Stimulated activated CD4-positive, alpha-beta T cell treated with anti-CD3 and anti-CD28 coated beads, Interleukin-12 subunit alpha, Interleukin-12 subunit beta, amount 100 ng/mL, for 4 hours (primary cell): ENCODE measurements at regions not wholly inside any gene's neighbourhood (a gene's known extent, or its start where the extent isn't known, plus 50 kb on each side); places are given as distances from the start of the nearest gene placed in this dataset.
"Not testable (repeated sequence)": the region's sequence is repeated elsewhere in the genome, so short reads cannot be mapped to it uniquely, and the experiment has no call there.

Experiments used
- DNase-seq: peaks from one replicate; pipeline ENCODE4 v3.0.0-alpha.2; 2020

DNA sequence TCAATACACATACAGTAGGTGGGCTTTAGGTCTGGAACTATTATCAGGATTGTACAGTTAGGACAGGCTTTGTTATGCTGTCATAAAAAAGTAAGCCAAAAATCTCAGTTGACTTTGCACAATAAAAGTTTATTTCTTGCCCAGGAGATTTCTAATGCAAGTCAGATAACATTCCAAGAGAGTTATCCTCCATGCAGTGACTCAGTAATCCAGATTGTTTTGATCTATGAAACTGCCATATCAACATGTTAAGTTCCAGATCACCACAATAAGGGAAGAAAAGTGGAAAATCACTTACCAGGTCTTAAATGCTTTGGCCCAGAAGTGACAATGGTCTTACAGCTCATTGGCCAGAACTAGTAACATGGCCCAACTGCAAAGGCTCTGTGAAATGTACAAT, 636.2 kb upstream of the KLF12 start:
- no peak for DNase-seq

DNA sequence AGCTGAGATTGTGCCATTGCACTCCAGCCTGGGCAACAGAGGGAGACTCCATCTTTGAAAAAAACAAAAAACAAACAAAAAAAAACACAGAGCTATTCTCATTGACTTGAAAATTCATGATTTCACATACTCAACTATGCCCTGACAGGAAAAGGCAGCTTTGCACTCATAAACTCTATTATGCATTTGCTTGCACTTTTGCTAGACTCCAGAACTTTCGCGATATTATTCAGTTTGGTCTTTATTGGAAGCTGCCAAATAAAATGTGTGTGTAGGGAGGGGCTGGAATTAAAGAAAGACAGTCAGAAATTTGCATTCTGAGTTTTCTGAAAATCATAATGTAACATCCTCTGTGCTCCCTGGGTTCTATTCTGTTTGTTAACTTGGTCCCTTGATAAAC, 635.1 kb upstream of the KLF12 start:
- no peak for DNase-seq

DNA sequence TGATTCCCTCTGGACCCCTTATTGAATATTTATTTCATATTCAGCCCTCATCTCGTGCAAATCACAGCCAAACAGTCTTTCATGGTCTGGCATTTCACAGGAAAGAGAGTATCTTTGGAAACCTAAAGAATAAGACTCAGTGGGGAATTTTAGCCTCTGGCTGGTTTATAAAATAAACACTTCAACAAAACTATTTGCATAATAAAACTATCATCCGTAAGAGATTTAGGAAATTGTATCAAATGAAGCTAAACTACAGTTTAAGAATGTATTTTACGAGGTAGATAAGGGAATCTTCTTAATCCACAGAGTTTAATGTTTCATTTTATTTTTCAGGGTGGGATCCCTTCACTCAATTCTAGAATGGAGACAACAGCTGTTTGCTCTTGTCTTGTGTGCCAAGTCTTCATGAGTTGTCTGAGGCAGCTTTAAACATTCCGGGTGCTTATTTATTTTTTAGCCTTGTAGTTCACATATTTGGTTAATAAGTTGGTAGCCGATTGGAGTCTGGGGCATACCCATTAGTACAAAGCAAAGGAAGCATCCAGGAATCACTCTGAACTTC, 634.4 kb upstream of the KLF12 start:
- no peak for DNase-seq

DNA sequence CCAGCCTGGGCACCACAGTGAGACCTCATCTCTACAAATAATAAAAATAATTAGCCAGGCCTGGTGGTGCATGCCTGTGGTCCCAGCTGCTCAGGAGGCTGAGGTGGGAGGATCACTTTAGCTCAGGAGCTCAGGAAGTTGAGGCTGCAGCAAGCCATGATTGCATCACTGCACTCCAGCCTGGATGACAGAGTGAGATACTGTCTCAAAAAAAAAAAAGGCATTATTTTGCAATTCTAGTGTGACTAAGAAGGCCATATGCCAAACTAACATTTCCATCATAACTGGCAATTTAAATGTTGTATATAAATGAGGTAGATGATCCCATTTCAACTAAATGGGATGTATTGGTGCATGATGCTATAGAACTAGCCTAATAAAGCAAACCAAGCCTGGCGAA, 632.8 kb upstream of the KLF12 start:
- DNase-seq: no peak

DNA sequence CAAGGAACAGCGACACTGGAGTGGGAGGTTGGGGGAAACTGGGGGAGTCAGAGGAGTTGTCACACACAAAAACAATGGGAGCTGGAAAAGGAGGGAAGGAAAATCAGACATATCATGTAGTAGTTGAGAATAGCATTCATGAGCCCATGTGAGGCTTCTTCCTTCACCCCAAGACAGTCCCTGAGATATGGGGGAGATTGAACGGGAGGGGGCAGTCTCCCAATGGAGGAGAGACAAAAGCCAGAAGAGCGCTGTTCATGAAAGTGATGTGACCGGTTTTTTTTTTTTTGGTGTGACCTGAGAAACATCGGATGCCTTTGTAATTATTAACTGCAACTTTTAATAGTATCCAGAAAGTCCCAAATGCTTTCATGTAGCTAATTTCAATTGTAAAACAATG, 631.8 kb upstream of the KLF12 start:
- DNase-seq: no peak

DNA sequence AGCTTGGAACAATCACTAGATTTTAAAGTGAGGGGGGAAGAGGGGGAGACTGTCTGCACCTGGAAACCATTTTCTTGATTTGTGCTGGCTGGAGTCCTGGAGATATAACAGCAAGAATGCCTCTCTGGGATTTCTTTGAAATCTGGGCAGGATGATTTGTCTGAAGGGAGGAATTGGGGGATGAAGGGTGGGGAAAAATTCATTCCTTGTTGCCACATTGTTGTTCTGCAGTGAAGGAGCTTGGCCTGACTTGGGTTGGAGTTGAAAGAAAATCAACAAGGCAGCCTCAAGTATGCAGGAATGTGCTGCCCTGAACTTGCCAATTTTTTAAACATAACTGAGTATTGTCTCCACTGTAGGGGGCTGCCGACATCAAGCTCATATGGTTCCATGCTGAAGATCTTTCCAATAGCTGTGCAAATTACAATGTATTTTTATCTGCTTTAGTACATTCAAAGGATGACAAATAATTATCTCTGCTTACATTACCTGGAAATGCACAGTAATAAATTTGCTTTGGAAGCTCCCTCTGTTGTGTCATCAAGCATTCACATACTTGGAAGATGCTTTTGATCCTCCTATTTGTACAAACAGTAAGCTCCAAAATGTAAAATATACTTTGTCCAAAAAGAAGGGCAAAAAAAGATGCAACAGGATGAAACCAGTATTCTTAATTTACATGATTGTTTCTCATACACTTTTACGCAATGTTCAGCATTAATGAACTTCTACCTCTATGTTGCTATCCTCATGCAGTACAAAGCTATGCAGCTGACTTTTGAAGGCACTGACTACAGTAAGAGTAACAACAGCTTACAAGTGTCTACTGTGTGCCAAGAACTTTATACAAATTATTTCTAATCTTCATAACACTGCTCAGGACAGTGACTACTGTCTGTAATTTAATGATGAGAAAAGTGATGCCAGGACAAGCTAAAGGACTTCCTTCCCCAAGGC, 627.9 kb upstream of the KLF12 start:
- DNase-seq: no peak

DNA sequence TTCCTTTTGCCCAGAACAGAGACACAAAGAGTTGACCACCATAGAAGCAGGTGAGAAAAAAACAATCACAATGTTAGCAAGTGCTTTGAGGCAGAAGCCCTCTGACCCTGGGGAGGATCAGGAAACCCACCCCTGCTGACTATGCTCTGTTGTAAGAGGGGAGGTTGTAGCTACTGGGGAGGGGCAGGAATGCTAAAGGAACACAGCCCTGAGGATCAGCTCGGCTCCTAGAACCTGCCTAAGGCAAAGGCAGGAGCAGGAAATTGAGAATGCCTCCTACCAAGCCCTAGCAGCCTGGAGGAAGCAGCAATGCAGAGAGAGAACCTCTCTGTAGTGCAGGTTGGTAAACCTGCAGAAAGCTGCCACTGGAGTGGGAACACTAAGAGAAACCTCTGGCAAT, 624.0 kb upstream of the KLF12 start:
- no peak for DNase-seq

DNA sequence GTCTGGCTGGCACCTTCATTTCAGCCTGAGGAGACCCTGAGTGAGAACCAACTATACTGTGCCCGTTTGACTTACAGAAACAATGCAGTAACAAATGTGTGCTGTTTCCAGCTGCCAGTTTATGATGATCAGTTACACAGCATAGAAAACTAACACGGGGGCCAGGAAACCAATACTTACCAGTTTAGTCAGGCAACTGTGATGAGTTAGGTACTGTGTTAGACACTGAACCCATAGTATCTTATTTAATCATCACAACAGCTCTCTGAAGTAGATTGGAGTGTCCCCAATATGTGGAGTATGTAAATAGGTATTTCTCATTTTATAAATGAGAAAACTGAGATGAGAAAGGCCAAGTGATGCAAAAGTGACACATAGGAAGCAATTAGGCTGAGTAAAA, 620.9 kb upstream of the KLF12 start:
- no peak for DNase-seq

DNA sequence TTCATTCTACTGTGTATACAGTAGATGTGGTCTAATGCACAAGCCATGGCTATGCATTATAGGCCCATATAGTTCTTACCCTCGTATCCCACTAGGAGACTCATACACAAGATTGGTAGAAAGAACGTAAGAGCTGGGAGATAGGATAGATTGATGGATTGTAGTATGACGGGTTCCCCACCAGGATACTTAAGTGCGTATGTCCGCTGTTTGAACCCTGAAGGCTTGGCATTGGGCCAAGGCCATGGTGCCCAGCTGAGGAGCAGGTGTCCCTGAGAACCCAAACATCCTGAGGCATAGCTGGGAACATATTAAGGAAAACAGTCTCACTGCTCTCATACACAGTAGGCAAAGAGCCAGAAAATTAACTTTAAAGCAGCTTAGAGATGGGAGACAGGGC, 617.5 kb upstream of the KLF12 start:
- DNase-seq: no peak

DNA sequence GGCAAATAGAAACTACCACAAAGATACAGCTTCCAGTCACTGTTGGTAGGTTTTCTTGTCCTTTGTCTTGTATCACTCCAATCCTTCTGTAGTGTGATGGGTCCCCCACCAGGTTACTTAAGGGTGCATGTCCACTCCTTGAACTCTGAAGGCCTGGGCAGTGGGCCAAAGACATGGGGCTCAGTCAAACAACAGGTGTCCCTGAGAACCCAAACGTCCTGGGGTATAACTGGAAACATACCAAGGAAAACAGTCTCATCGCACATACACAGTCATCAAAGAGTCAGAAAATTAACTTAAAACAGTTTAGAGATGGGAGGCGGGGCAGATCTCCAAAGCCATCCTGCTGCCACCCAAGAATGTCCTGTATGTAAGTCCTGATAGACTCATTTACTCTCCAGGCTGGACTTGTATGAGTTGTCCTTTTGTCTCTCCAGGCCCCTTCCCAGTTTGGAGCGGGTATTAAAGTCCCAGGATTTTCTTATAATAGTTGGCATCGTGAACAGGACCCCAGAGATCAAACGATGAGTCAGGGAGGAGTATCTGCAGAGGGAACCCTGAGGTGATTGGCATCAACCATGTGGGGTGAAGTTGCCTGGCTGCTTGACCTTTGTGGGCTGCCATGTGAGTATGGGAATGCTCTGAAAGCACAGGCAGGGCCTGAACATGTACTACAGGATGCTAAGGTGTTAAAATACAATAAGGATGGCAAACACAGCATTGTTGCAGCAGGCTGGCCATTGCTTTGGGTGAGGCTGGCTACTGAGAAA, 613.2 kb upstream of the KLF12 start:
- DNase-seq: no peak

DNA sequence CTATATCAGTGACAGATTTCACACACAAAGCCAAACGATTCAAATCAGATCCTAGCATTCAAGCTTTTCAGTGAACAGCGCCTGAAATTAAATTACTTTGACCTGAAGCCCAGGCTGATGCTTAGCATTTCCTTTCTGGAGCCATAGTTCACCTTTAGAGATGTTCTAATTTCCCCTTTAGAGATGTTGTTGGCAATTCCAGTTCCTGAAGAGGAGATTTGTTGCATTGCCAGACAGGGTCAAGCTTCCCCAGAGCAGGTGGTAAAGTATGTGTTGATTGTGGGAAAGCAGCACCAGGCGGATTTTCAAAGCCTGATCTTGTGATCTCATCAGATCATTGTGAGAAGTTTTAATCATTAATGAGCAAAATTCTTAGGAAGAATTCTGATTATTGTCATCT, 609.8 kb upstream of the KLF12 start:
- DNase-seq: no peak

DNA sequence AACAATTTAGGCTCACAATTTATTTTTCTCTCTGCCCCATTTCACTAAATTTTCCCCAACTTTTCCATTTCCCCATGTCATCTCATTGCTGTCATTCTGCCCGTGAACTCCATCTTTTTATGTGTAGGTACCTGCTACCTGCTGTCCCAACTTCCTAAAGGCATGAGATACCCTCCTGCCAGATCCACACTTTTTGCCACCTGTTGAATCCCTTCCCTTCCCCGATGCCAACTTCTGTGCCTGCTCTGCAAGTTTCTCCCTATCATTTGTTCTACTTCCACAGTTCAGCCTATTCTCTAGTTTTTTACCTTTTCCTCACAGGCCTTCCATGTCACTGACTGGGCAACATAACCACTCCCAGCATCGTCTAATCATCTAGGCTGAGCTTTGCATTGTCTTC, 607.5 kb upstream of the KLF12 start:
- DNase-seq: no peak

DNA sequence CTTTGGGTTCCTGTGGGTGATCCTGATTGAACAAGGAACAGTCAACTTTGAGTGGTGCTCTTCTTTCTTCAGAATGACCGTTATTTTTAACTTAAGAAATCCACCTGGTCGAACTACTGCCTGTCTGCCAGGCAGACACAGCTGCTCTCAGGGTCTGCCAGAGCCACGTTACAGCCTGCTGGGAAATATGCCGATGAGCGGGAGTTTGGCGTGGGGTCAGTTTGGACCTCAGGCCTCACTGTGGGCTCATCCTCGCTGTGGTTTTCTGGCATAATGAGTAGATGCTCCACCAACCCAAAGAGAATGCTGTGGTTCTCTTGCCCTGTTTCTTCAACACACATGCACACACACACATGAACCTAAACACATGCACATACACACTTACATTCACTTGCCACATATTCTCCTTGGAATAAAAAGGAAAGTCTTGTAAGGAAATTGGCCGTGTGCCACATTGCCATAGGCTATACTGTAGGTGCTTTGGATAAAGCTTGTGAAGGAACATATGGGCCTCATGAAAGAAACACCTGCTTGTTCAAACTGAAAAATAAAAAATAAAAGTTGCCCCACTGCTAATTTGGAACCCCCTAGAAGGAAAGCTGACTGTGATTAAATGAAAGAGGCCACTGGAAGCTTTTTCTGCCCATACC, 598.7 kb upstream of the KLF12 start:
- no peak for DNase-seq

DNA sequence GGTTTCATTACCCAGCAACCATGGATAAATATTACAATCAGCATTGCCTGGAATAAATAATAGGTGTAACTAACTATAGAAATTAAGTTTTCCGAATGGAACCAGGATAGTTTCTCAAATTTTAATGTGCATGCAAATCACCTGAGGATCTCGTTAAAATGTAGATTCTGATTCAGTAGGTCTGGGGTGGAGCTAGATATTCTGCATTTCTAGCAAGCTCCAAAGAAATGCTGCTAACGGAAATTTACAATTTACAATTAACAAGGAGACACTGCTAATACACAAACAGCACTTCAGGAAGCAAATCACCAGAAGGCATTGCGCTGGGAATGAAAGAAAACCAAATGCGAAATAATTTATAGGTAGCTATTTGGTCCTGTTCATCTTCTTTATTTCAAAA, 597.5 kb upstream of the KLF12 start:
- DNase-seq: no peak

DNA sequence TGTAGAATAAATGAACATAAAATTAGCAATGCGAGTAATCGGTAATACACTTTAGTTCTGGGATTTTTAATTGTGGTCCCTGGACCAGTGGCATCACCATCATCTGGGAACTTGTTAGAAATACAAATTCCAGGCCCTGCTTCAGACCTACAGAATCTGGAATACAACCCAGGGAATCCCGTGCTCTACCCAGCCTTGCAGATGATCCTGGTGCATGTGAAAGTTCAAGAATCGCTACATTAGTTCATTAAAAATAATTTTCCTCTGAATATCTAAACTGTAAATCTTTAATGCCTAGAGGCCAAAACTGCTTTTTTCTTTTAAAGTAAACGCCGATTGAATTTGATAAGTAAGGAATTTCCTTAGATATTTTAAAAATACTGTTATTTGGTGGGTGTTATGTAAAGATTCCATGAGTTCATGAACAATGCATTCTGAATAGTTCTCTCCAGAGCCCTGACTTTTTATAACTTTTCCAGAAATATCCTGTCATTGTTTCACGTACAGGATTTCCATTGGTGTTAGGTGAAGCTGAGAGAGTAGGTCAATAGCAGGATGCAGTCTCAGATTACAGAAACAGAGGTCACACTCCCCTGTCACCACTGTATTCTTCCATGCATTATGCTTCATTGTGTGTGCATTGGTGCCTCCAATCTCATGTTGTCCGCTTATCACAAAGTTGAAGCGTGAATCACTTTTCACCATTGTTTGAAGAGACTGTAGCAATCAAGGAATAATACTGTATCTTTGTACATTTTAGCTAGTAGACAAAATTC, 596.5 kb upstream of the KLF12 start:
- DNase-seq: no peak

DNA sequence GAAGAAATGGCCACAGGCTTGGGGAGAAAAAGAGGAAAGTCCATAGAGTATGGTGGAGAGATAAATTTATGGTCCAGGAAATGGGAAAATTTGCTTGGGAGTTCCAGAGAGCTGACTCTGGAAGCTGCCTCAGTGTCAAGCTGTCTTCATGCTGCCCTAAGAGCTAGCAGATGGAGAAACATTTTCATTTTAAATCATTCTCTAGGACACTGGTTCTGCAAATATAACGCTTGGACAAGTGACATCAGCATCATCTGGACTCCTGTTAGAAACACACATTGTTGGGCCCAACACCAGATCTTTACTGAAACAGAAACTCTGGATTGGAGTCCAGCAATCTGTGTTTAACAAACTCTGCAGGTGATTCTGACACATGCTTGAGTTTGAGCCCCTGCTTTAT, 592.0 kb upstream of the KLF12 start:
- DNase-seq: no peak

DNA sequence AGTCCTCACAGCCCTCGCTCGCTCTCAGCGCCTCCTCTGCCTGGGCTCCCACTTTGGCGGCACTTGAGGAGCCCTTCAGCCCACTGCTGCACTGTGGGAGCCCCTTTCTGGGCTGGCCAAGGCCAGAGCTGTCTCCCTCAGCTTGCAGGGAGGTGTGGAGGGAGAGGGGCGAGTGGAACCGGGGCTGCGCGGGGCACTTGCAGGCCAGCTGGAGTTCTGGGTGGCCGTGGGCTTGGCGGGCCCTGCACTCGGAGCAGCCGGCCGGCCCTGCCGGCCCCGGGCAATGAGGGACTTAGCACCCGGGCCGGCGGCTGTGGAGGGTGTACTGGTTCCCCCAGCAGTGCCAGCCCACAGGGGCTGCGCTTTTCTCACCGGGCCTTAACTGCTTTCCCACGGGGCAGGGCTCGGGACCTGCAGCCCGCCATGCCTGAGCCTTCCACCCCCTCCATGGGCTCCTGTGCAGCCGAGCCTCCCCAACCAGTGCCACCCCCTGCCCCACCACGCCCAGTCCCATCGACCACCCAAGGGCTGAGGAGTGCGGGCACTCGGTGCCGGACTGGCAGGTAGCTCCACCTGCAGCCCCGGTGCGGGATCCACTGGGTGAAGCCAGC, 584.1 kb upstream of the KLF12 start:
- DNase-seq: not testable (repeated sequence)

DNA sequence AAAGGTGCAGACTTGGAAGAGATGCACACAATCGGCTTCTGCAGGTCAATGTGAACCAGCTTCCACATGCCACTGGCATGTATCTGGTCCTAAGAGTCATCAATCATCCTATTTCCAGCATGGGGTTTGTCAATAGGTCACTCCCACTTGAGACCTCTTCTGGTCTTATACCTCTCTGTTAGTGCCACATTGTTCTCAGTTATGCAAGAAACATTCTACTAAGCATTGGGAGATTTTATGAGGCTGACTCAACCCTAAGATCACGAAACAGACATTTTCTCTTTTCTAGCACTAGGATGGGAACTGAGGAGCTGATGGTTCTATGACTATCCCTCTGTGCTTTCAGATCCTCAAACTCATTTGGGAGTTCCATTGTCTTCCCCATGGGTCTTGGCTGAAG, 581.5 kb upstream of the KLF12 start:
- DNase-seq: no peak

DNA sequence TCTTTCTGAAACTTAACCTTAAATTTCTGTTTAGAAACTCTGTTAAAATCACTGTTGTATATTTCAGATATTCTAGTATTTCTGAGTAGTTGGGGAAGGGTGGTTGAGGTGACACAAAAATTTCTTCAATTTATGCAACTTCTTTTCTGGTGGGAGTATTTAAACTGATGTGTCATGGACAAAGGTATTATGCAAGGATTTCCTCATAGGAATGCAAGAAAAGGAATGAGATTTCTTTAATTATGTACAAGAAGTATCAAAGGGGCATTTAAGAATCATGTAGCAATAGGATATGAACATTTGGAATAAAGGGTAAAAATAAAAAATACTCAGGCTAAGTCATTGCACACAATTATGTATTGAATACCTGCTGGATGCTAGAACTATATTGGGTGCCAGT, 575.8 kb upstream of the KLF12 start:
- DNase-seq: no peak

DNA sequence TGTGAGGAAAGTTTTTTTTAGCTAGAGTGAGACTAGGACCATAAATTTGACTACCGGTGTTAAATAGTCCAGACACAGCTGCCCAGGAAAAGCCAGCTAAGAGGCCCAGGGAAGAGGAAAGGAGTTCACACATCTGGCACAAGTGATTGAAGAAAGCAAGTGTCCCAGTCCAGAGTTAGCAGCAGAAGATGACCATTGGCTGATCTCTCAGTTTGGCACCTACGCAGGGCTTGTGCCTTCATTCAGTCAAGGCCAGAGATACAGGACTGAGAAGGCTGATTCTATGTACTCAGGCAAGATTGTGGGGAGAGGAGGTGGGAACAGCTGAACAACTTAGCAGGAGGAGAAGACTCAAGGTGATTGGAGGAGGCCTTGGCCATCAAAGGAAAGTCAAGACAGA, 575.0 kb upstream of the KLF12 start:
- DNase-seq: no peak

DNA sequence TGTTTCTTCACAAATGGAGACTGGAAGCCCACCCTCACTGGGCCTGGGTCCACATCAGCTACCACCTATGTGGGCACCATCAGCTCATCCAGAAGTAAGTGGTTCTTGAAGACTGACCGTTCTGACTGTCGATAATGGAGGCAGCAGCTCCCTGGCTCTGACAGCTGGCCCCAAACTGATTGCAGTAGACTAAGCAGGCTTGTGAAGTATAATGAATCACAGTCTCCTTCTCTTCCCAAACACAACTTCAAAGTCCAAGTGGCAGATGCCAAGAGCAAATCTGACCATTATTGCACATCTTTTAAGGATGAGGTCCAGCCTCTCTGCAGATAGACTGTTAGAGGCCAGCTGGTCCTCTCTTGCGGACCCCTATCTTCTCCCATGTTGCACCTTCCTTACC, 574.4 kb upstream of the KLF12 start:
- DNase-seq: no peak

DNA sequence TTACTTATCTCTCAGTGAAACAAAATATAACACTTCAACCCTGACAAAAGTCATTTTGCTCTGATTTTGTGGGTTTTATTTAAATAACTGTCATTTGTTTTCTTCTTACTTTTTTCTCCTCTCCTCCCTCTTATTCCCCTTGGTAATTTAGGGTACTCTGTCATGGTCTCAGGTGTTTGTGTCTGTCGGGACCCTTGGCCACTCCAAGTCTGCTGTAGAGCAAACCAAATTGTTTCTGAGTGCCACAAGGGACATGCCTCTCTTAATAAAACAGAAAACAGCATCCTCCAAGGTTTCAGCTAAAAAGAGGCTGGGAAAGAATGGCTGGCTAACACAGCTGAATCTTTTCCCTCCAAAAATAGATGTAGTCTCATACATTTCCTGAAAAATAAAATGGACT, 573.1 kb upstream of the KLF12 start:
- DNase-seq: no peak
